ENCODE measurements at regions not wholly inside any gene's neighbourhood (a gene's known extent, or its start where the extent isn't known, plus 50 kb on each side); places are given as distances from the start of the nearest gene placed in this dataset.

- peak; percentile 37 for FAIRE-seq
- H3K79me2 ChIP-seq (ENCODE audit: insufficient read depth, low read length), result no peaks in the 10 kb centered on the region
- H3K4me3 Mint-ChIP-seq (ENCODE audit: unreplicated experiment), result no peak overlapping the region
- peak overlapping the region; percentile 91 for H3K27ac Mint-ChIP-seq (ENCODE audit: unreplicated experiment)
- H4K20me1 ChIP-seq (ENCODE audit: insufficient read depth, low read length), result no peaks in the 10 kb centered on the region
- no peaks in the 10 kb centered on the region for H3K27me3 ChIP-seq (ENCODE audit: insufficient read depth, low read length)
- peak overlapping the region; percentile 95 for H3K27ac ChIP-seq (ENCODE audit: low read depth, low read length)
- H3K4me1 ChIP-seq (ENCODE audit: insufficient read depth, low read length), result peaks cover 43% of the 10 kb centered on the region
- peaks cover 36% of the 10 kb centered on the region for H3K4me1 Mint-ChIP-seq (ENCODE audit: low read depth, unreplicated experiment)
- peaks cover 4% of the 10 kb centered on the region for H3K9me3 Mint-ChIP-seq (ENCODE audit: unreplicated experiment)
- no peaks in the 10 kb centered on the region for H3K36me3 ChIP-seq (ENCODE audit: insufficient read depth, low read length)
- H2AFZ ChIP-seq (ENCODE audit: low read depth, low read length), result no peak overlapping the region
- H3K9me3 ChIP-seq (ENCODE audit: insufficient read depth, low read depth, low read length), result no peaks in the 10 kb centered on the region
- H3K9ac ChIP-seq (ENCODE audit: low read length), result peak overlapping the region; percentile 65
- peak overlapping the region; percentile 32 for H3K4me2 ChIP-seq (ENCODE audit: low read length)
- H3K36me3 Mint-ChIP-seq (ENCODE audit: low read depth, unreplicated experiment), result no peaks in the 10 kb centered on the region
- DNase-seq (ENCODE audit: low read depth), result peak; percentile 31
- H3K27me3 Mint-ChIP-seq (ENCODE audit: low read depth, unreplicated experiment), result no peaks in the 10 kb centered on the region
- TF ChIP-seq CTCF (IDR thresholded peaks at IDR 0.05; ENCODE audit: insufficient read depth, low read depth, low read length), result no peak
- no peak for TF ChIP-seq EZH2 (IDR thresholded peaks at IDR 0.05; ENCODE audit: insufficient read depth, low read length)
- no peak overlapping the region for H3K4me3 ChIP-seq (ENCODE audit: insufficient read depth, low read depth, low read length)
Measured at GRCh38 chr22:27116312-27117086, 459.1 kb downstream of the MIAT start.

- no peak overlapping the region for H3K4me3 ChIP-seq (ENCODE audit: insufficient read depth, low read depth, low read length)
- H3K4me2 ChIP-seq (ENCODE audit: low read length), result no peak overlapping the region
- H2AFZ ChIP-seq (ENCODE audit: low read depth, low read length), result no peak overlapping the region
- no peaks in the 10 kb centered on the region for H3K27me3 Mint-ChIP-seq (ENCODE audit: low read depth, unreplicated experiment)
- no peaks in the 10 kb centered on the region for H3K36me3 ChIP-seq (ENCODE audit: insufficient read depth, low read length)
- H4K20me1 ChIP-seq (ENCODE audit: insufficient read depth, low read length), result no peaks in the 10 kb centered on the region
- no peak overlapping the region for H3K27ac Mint-ChIP-seq (ENCODE audit: unreplicated experiment)
- no peak overlapping the region for H3K9ac ChIP-seq (ENCODE audit: low read length)
- no peak overlapping the region for H3K27ac ChIP-seq (ENCODE audit: low read depth, low read length)
- no peak overlapping the region for H3K4me3 Mint-ChIP-seq (ENCODE audit: unreplicated experiment)
- peaks cover 4% of the 10 kb centered on the region for H3K9me3 Mint-ChIP-seq (ENCODE audit: unreplicated experiment)
- no peaks in the 10 kb centered on the region for H3K79me2 ChIP-seq (ENCODE audit: insufficient read depth, low read length)
- no peaks in the 10 kb centered on the region for H3K27me3 ChIP-seq (ENCODE audit: insufficient read depth, low read length)
- H3K4me1 Mint-ChIP-seq (ENCODE audit: low read depth, unreplicated experiment), result peaks cover 13% of the 10 kb centered on the region
- TF ChIP-seq CTCF (IDR thresholded peaks at IDR 0.05; ENCODE audit: insufficient read depth, low read depth, low read length) (no peak), EZH2 (IDR thresholded peaks at IDR 0.05; ENCODE audit: insufficient read depth, low read length) (no peak)
- peaks cover 21% of the 10 kb centered on the region for H3K4me1 ChIP-seq (ENCODE audit: insufficient read depth, low read length)
- no peak for DNase-seq (ENCODE audit: low read depth)
- FAIRE-seq, result no peak
- H3K9me3 ChIP-seq (ENCODE audit: insufficient read depth, low read depth, low read length), result no peaks in the 10 kb centered on the region
- no peaks in the 10 kb centered on the region for H3K36me3 Mint-ChIP-seq (ENCODE audit: low read depth, unreplicated experiment)
Measured at GRCh38 chr22:27120036-27120435, 462.6 kb downstream of the MIAT start.

- H3K4me3 Mint-ChIP-seq (ENCODE audit: unreplicated experiment), result no peak overlapping the region
- no peak overlapping the region for H3K27ac Mint-ChIP-seq (ENCODE audit: unreplicated experiment)
- no peak overlapping the region for H3K27ac ChIP-seq (ENCODE audit: low read depth, low read length)
- no peaks in the 10 kb centered on the region for H3K27me3 ChIP-seq (ENCODE audit: insufficient read depth, low read length)
- no peaks in the 10 kb centered on the region for H3K27me3 Mint-ChIP-seq (ENCODE audit: low read depth, unreplicated experiment)
- H3K4me1 Mint-ChIP-seq (ENCODE audit: low read depth, unreplicated experiment), result peaks cover 8% of the 10 kb centered on the region
- H3K9ac ChIP-seq (ENCODE audit: low read length), result no peak overlapping the region
- H3K36me3 ChIP-seq (ENCODE audit: insufficient read depth, low read length), result no peaks in the 10 kb centered on the region
- H3K36me3 Mint-ChIP-seq (ENCODE audit: low read depth, unreplicated experiment), result no peaks in the 10 kb centered on the region
- peaks cover 11% of the 10 kb centered on the region for H3K4me1 ChIP-seq (ENCODE audit: insufficient read depth, low read length)
- no peak for FAIRE-seq
- TF ChIP-seq EZH2 (IDR thresholded peaks at IDR 0.05; ENCODE audit: insufficient read depth, low read length), result no peak
- TF ChIP-seq CTCF (IDR thresholded peaks at IDR 0.05; ENCODE audit: insufficient read depth, low read depth, low read length), result no peak
- H3K79me2 ChIP-seq (ENCODE audit: insufficient read depth, low read length), result no peaks in the 10 kb centered on the region
- DNase-seq (ENCODE audit: low read depth), result no peak
- no peak overlapping the region for H2AFZ ChIP-seq (ENCODE audit: low read depth, low read length)
- H3K4me2 ChIP-seq (ENCODE audit: low read length), result no peak overlapping the region
- H4K20me1 ChIP-seq (ENCODE audit: insufficient read depth, low read length), result no peaks in the 10 kb centered on the region
- no peaks in the 10 kb centered on the region for H3K9me3 ChIP-seq (ENCODE audit: insufficient read depth, low read depth, low read length)
- no peak overlapping the region for H3K4me3 ChIP-seq (ENCODE audit: insufficient read depth, low read depth, low read length)
- peaks cover 4% of the 10 kb centered on the region for H3K9me3 Mint-ChIP-seq (ENCODE audit: unreplicated experiment)
Measured at GRCh38 chr22:27122574-27122973, 465.2 kb downstream of the MIAT start.

Measured in astrocyte (in vitro differentiated cells and primary cell).